GM21619 (cell line): ENCODE measurements at regions not wholly inside any gene's neighbourhood (a gene's known extent, or its start where the extent isn't known, plus 50 kb on each side); places are given as distances from the start of the nearest gene placed in this dataset.
"Not testable (repeated sequence)": the region's sequence is repeated elsewhere in the genome, so short reads cannot be mapped to it uniquely, and the experiment has no call there.

Source experiments
- ATAC-seq: cut with Tn5 transposase; IDR thresholded peaks from one replicate; pipeline ENCODE4 v1.9.1; 2021; ENCODE audit not compliant: unreplicated experiment

- ATAC-seq = no peak
Observed at GRCh38 chr4:91837608-91838029, 466.1 kb upstream of the GRID2 start.

- no peak for ATAC-seq
Observed at GRCh38 chr4:91838181-91838861, 465.4 kb upstream of the GRID2 start.

- no peak for ATAC-seq
Observed at GRCh38 chr4:91840359-91840758, 463.4 kb upstream of the GRID2 start.

GRCh38 chr4:91846233-91846632 lies 457.5 kb upstream of the GRID2 start:
- ATAC-seq = no peak

- ATAC-seq = no peak
Observed at GRCh38 chr4:91851456-91851855, 452.3 kb upstream of the GRID2 start.

GRCh38 chr4:91887926-91888325 lies 415.8 kb upstream of the GRID2 start:
- ATAC-seq = no peak

GRCh38 chr4:91891217-91891616 lies 412.5 kb upstream of the GRID2 start:
- ATAC-seq = not testable (repeated sequence)

GRCh38 chr4:91894006-91894405 lies 409.8 kb upstream of the GRID2 start:
- ATAC-seq = no peak

- ATAC-seq = no peak
Observed at GRCh38 chr4:91904556-91904955, 399.2 kb upstream of the GRID2 start.

GRCh38 chr4:91909963-91910362 lies 393.8 kb upstream of the GRID2 start:
- no peak for ATAC-seq

GRCh38 chr4:91914176-91914804 lies 389.5 kb upstream of the GRID2 start:
- ATAC-seq = no peak

- ATAC-seq = no peak
Observed at GRCh38 chr4:91916219-91916618, 387.5 kb upstream of the GRID2 start.

GRCh38 chr4:91924625-91925024 lies 379.1 kb upstream of the GRID2 start:
- no peak for ATAC-seq

GRCh38 chr4:91935217-91935616 lies 368.5 kb upstream of the GRID2 start:
- no peak for ATAC-seq

GRCh38 chr4:91936311-91936710 lies 367.5 kb upstream of the GRID2 start:
- ATAC-seq = no peak

- no peak for ATAC-seq
Observed at GRCh38 chr4:91957963-91958362, 345.8 kb upstream of the GRID2 start.

- ATAC-seq = no peak
Observed at GRCh38 chr4:91958596-91958995, 345.2 kb upstream of the GRID2 start.

- ATAC-seq = no peak
Observed at GRCh38 chr4:91961504-91961903, 342.3 kb upstream of the GRID2 start.

- no peak for ATAC-seq
Observed at GRCh38 chr4:91963486-91963885, 340.3 kb upstream of the GRID2 start.

GRCh38 chr4:91965166-91965565 lies 338.6 kb upstream of the GRID2 start:
- ATAC-seq = no peak

GRCh38 chr4:91973479-91974153 lies 330.1 kb upstream of the GRID2 start:
- ATAC-seq = no peak

- no peak for ATAC-seq
Observed at GRCh38 chr4:91984466-91984865, 319.3 kb upstream of the GRID2 start.
